SK-N-SH (cell line): ENCODE measurements at regions not wholly inside any gene's neighbourhood (a gene's known extent, or its start where the extent isn't known, plus 50 kb on each side); places are given as distances from the start of the nearest gene placed in this dataset.

Experiments used
- FOXM1 ChIP-seq: IDR thresholded peaks from 2 replicates; pipeline ENCODE4 v1.4.0; 2012; ENCODE audit warnings: low read depth, mild to moderate bottlenecking
- JUND ChIP-seq: IDR thresholded peaks from 2 replicates; pipeline ENCODE4 v1.4.0; 2012
- MEF2A ChIP-seq: IDR thresholded peaks from 2 replicates; pipeline ENCODE4 v1.4.0; 2012; ENCODE audit warnings: low read depth, borderline replicate concordance
- RAD21 ChIP-seq: IDR thresholded peaks from 2 replicates; pipeline ENCODE4 v1.6.1; 2012; ENCODE audit warnings: mild to moderate bottlenecking, low read length
- SIN3A ChIP-seq: IDR thresholded peaks from 2 replicates; pipeline ENCODE4 v1.6.1; 2012; ENCODE audit warnings: low read depth, mild to moderate bottlenecking, low read length, moderate library complexity, borderline replicate concordance
- TEAD4 ChIP-seq: IDR thresholded peaks from 2 replicates; pipeline ENCODE4 v1.4.0; 2012; ENCODE audit warnings: mild to moderate bottlenecking, borderline replicate concordance; ENCODE audit not compliant: insufficient read depth
- TF ChIP-seq, protein P1 (sequence below): fragments of 200-600 bp; sonication (generic); IDR thresholded peaks from 2 replicates; pipeline ENCODE4 v1.6.1; 2017; ENCODE audit warnings: antibody characterized with exemption, mild to moderate bottlenecking, moderate library complexity
- TF ChIP-seq, protein P2 (sequence below): IDR thresholded peaks from 2 replicates; pipeline ENCODE4 v1.4.0; 2012; ENCODE audit warnings: low read depth, borderline replicate concordance

DNA sequence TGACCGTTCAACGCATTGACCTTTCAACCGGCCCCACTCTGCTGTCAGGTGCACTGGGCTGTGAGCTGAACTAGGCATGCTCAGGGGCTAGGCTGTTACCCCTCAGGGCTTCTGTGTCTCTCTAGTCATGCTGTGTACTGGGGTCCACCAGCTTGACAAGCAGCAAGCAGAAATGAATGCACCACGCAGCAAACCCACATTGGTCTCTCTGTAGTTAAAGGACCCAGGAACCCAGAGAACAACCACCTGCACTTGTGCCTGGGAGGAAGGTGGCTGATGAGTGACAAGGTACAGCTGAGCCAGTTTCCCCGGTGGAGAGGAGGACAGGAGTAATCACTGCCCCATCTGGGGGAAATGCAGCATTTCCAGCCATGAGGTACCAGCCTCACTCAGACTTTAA lies 159.9 kb downstream of the USP12 start:
- TF ChIP-seq, protein P1, sequence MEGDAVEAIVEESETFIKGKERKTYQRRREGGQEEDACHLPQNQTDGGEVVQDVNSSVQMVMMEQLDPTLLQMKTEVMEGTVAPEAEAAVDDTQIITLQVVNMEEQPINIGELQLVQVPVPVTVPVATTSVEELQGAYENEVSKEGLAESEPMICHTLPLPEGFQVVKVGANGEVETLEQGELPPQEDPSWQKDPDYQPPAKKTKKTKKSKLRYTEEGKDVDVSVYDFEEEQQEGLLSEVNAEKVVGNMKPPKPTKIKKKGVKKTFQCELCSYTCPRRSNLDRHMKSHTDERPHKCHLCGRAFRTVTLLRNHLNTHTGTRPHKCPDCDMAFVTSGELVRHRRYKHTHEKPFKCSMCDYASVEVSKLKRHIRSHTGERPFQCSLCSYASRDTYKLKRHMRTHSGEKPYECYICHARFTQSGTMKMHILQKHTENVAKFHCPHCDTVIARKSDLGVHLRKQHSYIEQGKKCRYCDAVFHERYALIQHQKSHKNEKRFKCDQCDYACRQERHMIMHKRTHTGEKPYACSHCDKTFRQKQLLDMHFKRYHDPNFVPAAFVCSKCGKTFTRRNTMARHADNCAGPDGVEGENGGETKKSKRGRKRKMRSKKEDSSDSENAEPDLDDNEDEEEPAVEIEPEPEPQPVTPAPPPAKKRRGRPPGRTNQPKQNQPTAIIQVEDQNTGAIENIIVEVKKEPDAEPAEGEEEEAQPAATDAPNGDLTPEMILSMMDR: no peak
- TF ChIP-seq MEF2A (no peak), TEAD4 (no peak), RAD21 (no peak), FOXM1 (no peak), SIN3A (no peak), JUND (no peak)
- TF ChIP-seq, protein P2, sequence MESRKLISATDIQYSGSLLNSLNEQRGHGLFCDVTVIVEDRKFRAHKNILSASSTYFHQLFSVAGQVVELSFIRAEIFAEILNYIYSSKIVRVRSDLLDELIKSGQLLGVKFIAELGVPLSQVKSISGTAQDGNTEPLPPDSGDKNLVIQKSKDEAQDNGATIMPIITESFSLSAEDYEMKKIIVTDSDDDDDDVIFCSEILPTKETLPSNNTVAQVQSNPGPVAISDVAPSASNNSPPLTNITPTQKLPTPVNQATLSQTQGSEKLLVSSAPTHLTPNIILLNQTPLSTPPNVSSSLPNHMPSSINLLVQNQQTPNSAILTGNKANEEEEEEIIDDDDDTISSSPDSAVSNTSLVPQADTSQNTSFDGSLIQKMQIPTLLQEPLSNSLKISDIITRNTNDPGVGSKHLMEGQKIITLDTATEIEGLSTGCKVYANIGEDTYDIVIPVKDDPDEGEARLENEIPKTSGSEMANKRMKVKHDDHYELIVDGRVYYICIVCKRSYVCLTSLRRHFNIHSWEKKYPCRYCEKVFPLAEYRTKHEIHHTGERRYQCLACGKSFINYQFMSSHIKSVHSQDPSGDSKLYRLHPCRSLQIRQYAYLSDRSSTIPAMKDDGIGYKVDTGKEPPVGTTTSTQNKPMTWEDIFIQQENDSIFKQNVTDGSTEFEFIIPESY: no peak
